ENCODE measurements at regions not wholly inside any gene's neighbourhood (a gene's known extent, or its start where the extent isn't known, plus 50 kb on each side); places are given as distances from the start of the nearest gene placed in this dataset.

DNA sequence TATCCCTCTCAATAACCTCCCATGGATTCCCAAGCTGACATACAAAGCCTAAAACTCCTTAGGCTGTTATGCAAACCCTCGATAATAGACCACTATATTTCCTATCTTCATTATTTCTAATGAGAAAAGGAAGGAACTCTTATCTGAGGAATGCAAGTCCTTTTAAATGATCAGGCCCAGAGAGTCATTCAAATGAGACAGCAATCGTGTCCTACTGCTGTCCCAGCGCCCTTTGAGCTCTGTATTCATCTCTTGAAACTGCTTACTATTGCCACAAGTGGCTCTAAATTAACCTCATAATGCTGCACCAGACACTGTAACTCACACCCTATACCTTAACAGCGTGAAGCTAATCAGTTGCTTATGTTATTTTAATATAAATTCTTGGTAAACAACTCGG, 182.1 kb upstream of the NAMPT start:
- Mint-ChIP-seq H3K27me3 (ENCODE audit: low read depth) (peaks cover 3% of the 10 kb centered on the region), H3K4me3 (ENCODE audit: unreplicated experiment) (no peak overlapping the region), H3K27ac (ENCODE audit: unreplicated experiment) (no peak overlapping the region), H3K9me3 (ENCODE audit: low read depth) (no peaks in the 10 kb centered on the region), H3K4me1 (ENCODE audit: low read depth) (peaks cover 37% of the 10 kb centered on the region), H3K36me3 (ENCODE audit: low read depth) (peaks cover 3% of the 10 kb centered on the region)
- TF ChIP-seq, protein P1, sequence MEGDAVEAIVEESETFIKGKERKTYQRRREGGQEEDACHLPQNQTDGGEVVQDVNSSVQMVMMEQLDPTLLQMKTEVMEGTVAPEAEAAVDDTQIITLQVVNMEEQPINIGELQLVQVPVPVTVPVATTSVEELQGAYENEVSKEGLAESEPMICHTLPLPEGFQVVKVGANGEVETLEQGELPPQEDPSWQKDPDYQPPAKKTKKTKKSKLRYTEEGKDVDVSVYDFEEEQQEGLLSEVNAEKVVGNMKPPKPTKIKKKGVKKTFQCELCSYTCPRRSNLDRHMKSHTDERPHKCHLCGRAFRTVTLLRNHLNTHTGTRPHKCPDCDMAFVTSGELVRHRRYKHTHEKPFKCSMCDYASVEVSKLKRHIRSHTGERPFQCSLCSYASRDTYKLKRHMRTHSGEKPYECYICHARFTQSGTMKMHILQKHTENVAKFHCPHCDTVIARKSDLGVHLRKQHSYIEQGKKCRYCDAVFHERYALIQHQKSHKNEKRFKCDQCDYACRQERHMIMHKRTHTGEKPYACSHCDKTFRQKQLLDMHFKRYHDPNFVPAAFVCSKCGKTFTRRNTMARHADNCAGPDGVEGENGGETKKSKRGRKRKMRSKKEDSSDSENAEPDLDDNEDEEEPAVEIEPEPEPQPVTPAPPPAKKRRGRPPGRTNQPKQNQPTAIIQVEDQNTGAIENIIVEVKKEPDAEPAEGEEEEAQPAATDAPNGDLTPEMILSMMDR (IDR thresholded peaks at IDR 0.05): no peak
- DNase-seq (ENCODE audit: low spot score): no peak

DNA sequence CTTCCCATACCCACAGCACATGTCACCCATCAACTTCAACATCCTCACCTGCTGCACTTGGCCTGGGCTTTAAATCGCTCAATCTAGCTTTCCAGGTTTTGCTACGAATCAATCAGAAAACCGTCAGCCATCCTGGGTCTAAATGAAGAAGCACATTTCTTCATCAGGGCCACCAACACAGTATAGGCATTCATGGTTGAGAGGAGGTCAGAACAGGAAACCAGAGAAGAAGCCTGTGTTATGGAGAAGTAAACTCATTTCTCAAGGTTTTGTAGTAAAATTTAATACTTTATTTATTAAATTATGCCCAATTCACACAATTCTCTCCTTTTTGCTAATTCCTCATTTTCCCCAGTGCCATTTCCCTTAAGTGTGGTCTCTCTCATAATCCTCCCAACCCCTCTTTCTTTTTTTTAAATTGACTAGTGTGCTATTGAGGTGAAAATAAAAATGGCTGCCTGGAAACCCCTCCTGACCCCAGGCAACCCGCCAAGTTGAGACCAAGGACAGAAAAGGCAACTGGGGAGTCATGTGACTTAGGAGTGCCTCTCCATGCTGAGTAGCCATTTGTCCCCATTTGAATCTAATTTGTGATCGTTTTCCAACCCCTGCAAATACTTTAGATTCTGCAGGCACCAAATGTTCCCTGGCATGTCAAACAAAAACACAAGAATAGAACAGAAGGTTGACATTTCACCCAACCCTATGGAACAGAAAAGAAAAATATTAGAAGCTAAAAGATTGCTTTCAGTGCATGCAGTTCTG, 181.1 kb upstream of the NAMPT start:
- Mint-ChIP-seq H3K4me1 (ENCODE audit: low read depth) (peaks cover 37% of the 10 kb centered on the region), H3K27ac (ENCODE audit: unreplicated experiment) (peak overlapping the region; percentile 77), H3K4me3 (ENCODE audit: unreplicated experiment) (peak overlapping the region; percentile 50), H3K27me3 (ENCODE audit: low read depth) (no peaks in the 10 kb centered on the region), H3K36me3 (ENCODE audit: low read depth) (peaks cover 3% of the 10 kb centered on the region), H3K9me3 (ENCODE audit: low read depth) (no peaks in the 10 kb centered on the region)
- TF ChIP-seq, protein P1 (IDR thresholded peaks at IDR 0.05): no peak
- DNase-seq (ENCODE audit: low spot score): no peak

DNA sequence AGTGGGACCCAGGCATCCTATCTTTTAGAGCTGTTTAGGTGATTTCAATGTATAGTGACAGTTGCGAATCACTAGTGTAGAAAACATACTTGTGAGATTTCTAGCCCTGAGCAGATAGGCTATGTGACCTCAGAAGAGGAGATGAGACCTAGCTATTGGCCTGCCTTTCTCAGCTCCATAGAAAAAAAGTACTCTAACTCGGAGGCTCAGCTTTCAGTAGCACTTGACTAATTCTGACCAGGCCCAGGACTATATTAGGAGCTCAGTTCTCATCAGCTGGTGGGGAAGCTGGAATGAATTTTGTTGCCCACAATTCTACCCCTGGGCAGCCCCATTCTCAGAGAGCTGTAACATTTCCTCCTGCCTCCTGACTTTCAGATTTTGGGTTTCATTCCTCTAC, 179.9 kb upstream of the NAMPT start:
- H3K27ac Mint-ChIP-seq (ENCODE audit: unreplicated experiment): no peak overlapping the region
- no peaks in the 10 kb centered on the region for H3K27me3 Mint-ChIP-seq (ENCODE audit: low read depth)
- H3K36me3 Mint-ChIP-seq (ENCODE audit: low read depth): peaks cover 3% of the 10 kb centered on the region
- peaks cover 37% of the 10 kb centered on the region for H3K4me1 Mint-ChIP-seq (ENCODE audit: low read depth)
- no peak for DNase-seq (ENCODE audit: low spot score)
- no peak overlapping the region for H3K4me3 Mint-ChIP-seq (ENCODE audit: unreplicated experiment)
- TF ChIP-seq, protein P1 (IDR thresholded peaks at IDR 0.05): no peak
- no peaks in the 10 kb centered on the region for H3K9me3 Mint-ChIP-seq (ENCODE audit: low read depth)

DNA sequence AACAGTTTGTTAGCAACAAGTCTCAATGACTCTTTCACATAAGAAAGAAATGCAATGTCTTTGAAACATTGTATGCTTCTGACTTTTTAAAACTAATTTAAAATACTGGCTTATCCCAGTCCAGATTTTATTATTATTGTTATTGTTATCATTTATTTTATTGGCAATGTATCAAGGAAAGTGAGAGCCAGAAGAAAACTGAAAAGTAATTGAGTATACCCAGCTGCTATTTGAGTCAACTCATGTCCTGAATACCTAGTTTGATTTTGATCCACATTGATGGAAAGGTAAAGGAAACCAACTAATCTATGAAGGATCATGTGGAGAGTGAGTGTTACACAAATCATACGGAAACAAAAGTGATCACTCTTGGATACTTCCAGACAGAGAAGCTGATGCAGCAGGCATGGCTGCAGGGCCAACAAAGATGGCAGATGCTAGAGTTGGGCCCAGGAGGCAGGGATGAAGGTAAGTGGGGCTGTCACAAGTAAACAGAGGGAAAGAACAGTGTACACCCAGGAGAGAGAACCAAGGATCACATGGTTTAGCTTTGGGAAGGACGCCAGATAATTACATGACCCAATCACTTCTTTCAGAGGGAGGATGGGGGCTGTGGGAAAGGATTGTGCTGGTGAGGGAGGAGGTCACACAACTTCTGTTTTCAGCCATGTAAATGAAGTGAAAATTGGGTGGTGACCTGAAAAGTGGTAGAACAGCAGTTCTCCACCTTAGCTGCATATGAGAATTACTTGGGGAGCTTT, 179.2 kb upstream of the NAMPT start:
- Mint-ChIP-seq H3K36me3 (ENCODE audit: low read depth) (peaks cover 3% of the 10 kb centered on the region), H3K27ac (ENCODE audit: unreplicated experiment) (peak overlapping the region; percentile 49), H3K9me3 (ENCODE audit: low read depth) (no peaks in the 10 kb centered on the region), H3K4me1 (ENCODE audit: low read depth) (peaks cover 33% of the 10 kb centered on the region), H3K4me3 (ENCODE audit: unreplicated experiment) (no peak overlapping the region), H3K27me3 (ENCODE audit: low read depth) (no peaks in the 10 kb centered on the region)
- TF ChIP-seq, protein P1 (IDR thresholded peaks at IDR 0.05): no peak
- no peak for DNase-seq (ENCODE audit: low spot score)

DNA sequence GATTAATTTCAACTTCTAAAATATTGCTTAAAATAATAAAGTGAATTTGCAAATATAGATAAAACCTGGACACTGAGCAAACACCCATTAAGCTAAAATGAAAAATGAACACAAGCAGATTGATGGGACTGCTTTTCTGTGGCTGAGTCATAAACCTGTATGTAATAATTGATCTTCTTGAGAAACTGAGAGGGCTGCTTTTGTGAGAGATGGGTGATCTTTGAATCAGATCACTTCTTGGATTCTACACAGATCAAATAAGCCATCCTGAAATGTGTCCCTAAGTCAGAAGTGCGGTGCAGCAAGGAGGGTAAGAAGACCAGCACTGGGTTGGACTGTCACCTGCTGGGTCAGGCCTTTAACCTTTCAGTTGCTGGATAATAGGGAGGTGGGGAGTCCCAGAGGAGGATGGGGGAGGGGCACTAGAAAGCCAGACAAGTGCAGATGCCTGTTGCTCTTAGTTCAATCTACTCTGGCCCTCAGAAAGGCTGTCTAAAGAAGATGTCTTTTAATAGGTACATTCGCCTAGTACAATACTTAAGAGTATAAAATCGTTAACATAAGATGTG, 178.2 kb upstream of the NAMPT start:
- Mint-ChIP-seq H3K4me1 (ENCODE audit: low read depth) (peaks cover 30% of the 10 kb centered on the region), H3K9me3 (ENCODE audit: low read depth) (peaks cover 2% of the 10 kb centered on the region), H3K27me3 (ENCODE audit: low read depth) (no peaks in the 10 kb centered on the region), H3K4me3 (ENCODE audit: unreplicated experiment) (no peak overlapping the region), H3K27ac (ENCODE audit: unreplicated experiment) (no peak overlapping the region), H3K36me3 (ENCODE audit: low read depth) (peaks cover 3% of the 10 kb centered on the region)
- no peak for DNase-seq (ENCODE audit: low spot score)
- TF ChIP-seq, protein P1 (IDR thresholded peaks at IDR 0.05): no peak
